Tibial nerve (tissue), 3 donors: ENCODE measurements at regions not wholly inside any gene's neighbourhood (a gene's known extent, or its start where the extent isn't known, plus 50 kb on each side); places are given as distances from the start of the nearest gene placed in this dataset.

ENCODE experiments used
- POLR2A ChIP-seq, 2 donors: fragments of 450-650 bp; IDR thresholded peaks; one replicate each; pipeline ENCODE4 v1.6.1; 2017; ENCODE audit warnings: antibody characterized with exemption in 2 of 2, mild to moderate bottlenecking in 2 of 2, moderate library complexity in 2 of 2
- TF ChIP-seq, protein P1 (sequence below), 5 experiments: fragments of 200-600 bp in 3 of 5; fragments of 450-650 bp in 2 of 5; sonication (generic) in 3 of 5; IDR thresholded peaks; one replicate each; pipeline ENCODE4 v1.5.1; 2016 to 2019; ENCODE audit warnings: antibody characterized with exemption in 5 of 5, mild to moderate bottlenecking in 3 of 5, moderate library complexity in 2 of 5

DNA sequence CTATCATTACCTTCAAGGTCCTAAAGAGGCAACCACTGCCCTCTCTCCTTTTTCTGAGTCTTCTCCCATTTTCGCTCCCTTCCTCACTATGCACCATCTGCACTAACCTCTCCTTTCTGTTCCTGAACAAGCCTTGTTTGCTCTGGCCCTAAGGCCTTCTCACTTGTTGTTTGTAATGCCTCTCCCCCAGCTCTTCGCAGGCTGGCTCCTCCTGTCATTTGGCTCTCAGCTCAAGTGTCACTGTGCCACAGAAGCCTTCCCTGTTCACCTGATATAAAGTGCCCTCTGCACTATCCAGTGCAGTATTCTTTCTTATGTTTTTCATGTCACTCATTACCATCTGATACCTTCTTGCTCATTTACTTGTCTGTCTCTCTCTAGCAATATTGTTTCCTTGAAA is 303.7 kb downstream of the KCNN2 start:
- TF ChIP-seq, protein P1, sequence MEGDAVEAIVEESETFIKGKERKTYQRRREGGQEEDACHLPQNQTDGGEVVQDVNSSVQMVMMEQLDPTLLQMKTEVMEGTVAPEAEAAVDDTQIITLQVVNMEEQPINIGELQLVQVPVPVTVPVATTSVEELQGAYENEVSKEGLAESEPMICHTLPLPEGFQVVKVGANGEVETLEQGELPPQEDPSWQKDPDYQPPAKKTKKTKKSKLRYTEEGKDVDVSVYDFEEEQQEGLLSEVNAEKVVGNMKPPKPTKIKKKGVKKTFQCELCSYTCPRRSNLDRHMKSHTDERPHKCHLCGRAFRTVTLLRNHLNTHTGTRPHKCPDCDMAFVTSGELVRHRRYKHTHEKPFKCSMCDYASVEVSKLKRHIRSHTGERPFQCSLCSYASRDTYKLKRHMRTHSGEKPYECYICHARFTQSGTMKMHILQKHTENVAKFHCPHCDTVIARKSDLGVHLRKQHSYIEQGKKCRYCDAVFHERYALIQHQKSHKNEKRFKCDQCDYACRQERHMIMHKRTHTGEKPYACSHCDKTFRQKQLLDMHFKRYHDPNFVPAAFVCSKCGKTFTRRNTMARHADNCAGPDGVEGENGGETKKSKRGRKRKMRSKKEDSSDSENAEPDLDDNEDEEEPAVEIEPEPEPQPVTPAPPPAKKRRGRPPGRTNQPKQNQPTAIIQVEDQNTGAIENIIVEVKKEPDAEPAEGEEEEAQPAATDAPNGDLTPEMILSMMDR (IDR thresholded peaks at IDR 0.05), result no peak
- TF ChIP-seq POLR2A (IDR thresholded peaks at IDR 0.05), result no peak
